H1 (cell line): ENCODE measurements at regions not wholly inside any gene's neighbourhood (a gene's known extent, or its start where the extent isn't known, plus 50 kb on each side); places are given as distances from the start of the nearest gene placed in this dataset.

Source experiments
- CTCF ChIA-PET: fragments of 300-600 bp; sonication (Branson Sonifier 250); formaldehyde crosslinking; loops from one replicate; lab custom pipeline; 2021; ENCODE audit not compliant: partially characterized antibody; lab: Charles Lee
- POLR2A ChIA-PET: fragments of 300-600 bp; sonication (Branson Sonifier 250); formaldehyde crosslinking; loops from one replicate; lab custom pipeline; 2021; ENCODE audit warnings: inconsistent platforms; ENCODE audit not compliant: partially characterized antibody; lab: Charles Lee
- DNase-seq, 2 experiments: peaks; one replicate each; pipeline versions ENCODE4 v3.0.0 to v3.0.0-alpha.2; 2010 to 2022; ENCODE audit warnings: low spot score in 2 of 2, low read depth in 1 of 2, mixed read lengths in 1 of 2
- FAIRE-seq: peaks from 2 replicates; lab custom pipeline; 2011; peaks lifted over from hg19 to GRCh38; lab: Jason Lieb, UNC
- H2AFZ ChIP-seq: 2 replicates; pipeline ENCODE4 v1.8.1; 2012; ENCODE audit warnings: low read length, inconsistent platforms
- H2AK5ac ChIP-seq: 2 replicates; pipeline ENCODE4 v1.6.1; 2013; ENCODE audit warnings: low read depth, low read length
- H2BK120ac ChIP-seq: replicated peaks from 2 replicates; pipeline ENCODE3; 2013; ENCODE audit warnings: low read depth, low read length, inconsistent platforms
- H2BK12ac ChIP-seq: 2 replicates; pipeline ENCODE4 v1.6.1; 2013; ENCODE audit warnings: low read depth, low read length
- H2BK15ac ChIP-seq: 2 replicates; pipeline ENCODE4 v1.6.1; 2013; ENCODE audit warnings: low read length
- H2BK20ac ChIP-seq: 2 replicates; pipeline ENCODE4 v1.6.1; 2013; ENCODE audit warnings: low read length
- H2BK5ac ChIP-seq: 2 replicates; pipeline ENCODE4 v1.6.1; 2013; ENCODE audit warnings: low read depth, low read length
- H3K14ac ChIP-seq: 2 replicates; pipeline ENCODE4 v1.6.1; 2013; ENCODE audit warnings: inconsistent platforms; ENCODE audit not compliant: insufficient read length
- H3K18ac ChIP-seq: 2 replicates; pipeline ENCODE4 v1.6.1; 2013; ENCODE audit warnings: low read length; ENCODE audit errors: extremely low read depth
- H3K23ac ChIP-seq: 2 replicates; pipeline ENCODE4 v1.6.1; 2013; ENCODE audit warnings: inconsistent platforms; ENCODE audit not compliant: insufficient read length
- H3K23me2 ChIP-seq: 2 replicates; pipeline ENCODE4 v1.6.1; 2013; ENCODE audit warnings: low read depth, low read length
- H3K27ac ChIP-seq: 2 replicates; pipeline ENCODE4 v1.6.1; 2011; ENCODE audit warnings: low read depth, low read length, inconsistent platforms
- H3K27me3 ChIP-seq, 4 experiments: replicated peaks in 1 of 4; 1 replicate in 1 of 4; 2 replicates in 3 of 4; pipeline versions ENCODE4 v1.6.1 to v1.8.1; 2011 to 2013; ENCODE audit warnings: low read length in 3 of 4, mild to moderate bottlenecking in 3 of 4, inconsistent platforms in 2 of 4, mixed read lengths in 2 of 4, moderate library complexity in 1 of 4; ENCODE audit not compliant: control insufficient read depth in 3 of 4, insufficient read depth in 3 of 4; ENCODE audit errors: extremely low read depth in 1 of 4
- H3K36me3 ChIP-seq, 4 experiments: 2 replicates each; pipeline versions ENCODE4 v1.6.1 to v1.8.1; 2011 to 2013; ENCODE audit warnings: mild to moderate bottlenecking in 4 of 4, low read length in 3 of 4, moderate library complexity in 2 of 4, control low read depth in 1 of 4, inconsistent platforms in 1 of 4; ENCODE audit not compliant: insufficient read depth in 4 of 4, control insufficient read depth in 2 of 4
- H3K4ac ChIP-seq: replicated peaks from 2 replicates; pipeline ENCODE3; 2013; ENCODE audit warnings: low read length, low read depth, mixed read lengths, inconsistent platforms; ENCODE audit not compliant: insufficient read length
- H3K4me1 ChIP-seq, 4 experiments: replicated peaks in 1 of 4; 1 replicate in 1 of 4; 2 replicates in 3 of 4; pipeline versions ENCODE4 v1.6.1 to v1.8.1; 2011 to 2013; ENCODE audit warnings: low read length in 3 of 4, inconsistent platforms in 2 of 4, mixed read lengths in 1 of 4; ENCODE audit not compliant: insufficient read depth in 4 of 4, control insufficient read depth in 3 of 4
- H3K4me2 ChIP-seq, 2 experiments: 2 replicates each; pipeline versions ENCODE4 v1.6.1 to v1.8.1; 2011 to 2013; ENCODE audit warnings: low read depth in 2 of 2, low read length in 2 of 2, control low read depth in 1 of 2, inconsistent platforms in 1 of 2, mild to moderate bottlenecking in 1 of 2; ENCODE audit not compliant: insufficient read depth in 1 of 2
- H3K4me3 ChIP-seq, 4 experiments: fragments of 200-600, 300-600 bp in 1 of 4; sonication (generic), shearing (Covaris generic), sonication (Bioruptor Twin) in 1 of 4; 2 replicates each; pipeline versions ENCODE4 v1.5.1 to v1.8.1; 2011 to 2016; ENCODE audit warnings: low read length in 4 of 4, low read depth in 3 of 4, control low read depth in 2 of 4, inconsistent platforms in 2 of 4, mild to moderate bottlenecking in 2 of 4, mixed read lengths in 1 of 4, moderate library complexity in 1 of 4; ENCODE audit not compliant: insufficient read depth in 2 of 4; ENCODE audit errors: extremely low read depth in 1 of 4
- H3K56ac ChIP-seq: replicated peaks from 2 replicates; pipeline ENCODE3; 2013; ENCODE audit warnings: low read depth, mild to moderate bottlenecking, mixed read lengths, low read length, inconsistent platforms; ENCODE audit not compliant: insufficient read length
- H3K79me1 ChIP-seq: 2 replicates; pipeline ENCODE4 v1.6.1; 2013; ENCODE audit warnings: low read depth, low read length, control low read depth
- H3K79me2 ChIP-seq, 2 experiments: 2 replicates each; pipeline versions ENCODE4 v1.6.1 to v1.8.1; 2012 to 2013; ENCODE audit warnings: low read length in 2 of 2, mild to moderate bottlenecking in 2 of 2, inconsistent platforms in 1 of 2; ENCODE audit not compliant: insufficient read depth in 2 of 2, control insufficient read depth in 1 of 2
- H3K9ac ChIP-seq, 4 experiments: replicated peaks in 1 of 4; 1 replicate in 1 of 4; 2 replicates in 3 of 4; pipeline versions ENCODE4 v1.6.1 to v1.8.1; 2011 to 2013; ENCODE audit warnings: low read depth in 3 of 4, low read length in 3 of 4, control low read depth in 2 of 4, mild to moderate bottlenecking in 2 of 4, moderate library complexity in 2 of 4, inconsistent platforms in 1 of 4; ENCODE audit errors: extremely low read depth in 1 of 4
- H3K9me3 ChIP-seq, 2 experiments: 2 replicates each; pipeline versions ENCODE4 v1.6.1 to v1.8.1; 2012 to 2013; ENCODE audit warnings: mild to moderate bottlenecking in 2 of 2, moderate library complexity in 2 of 2, control low read depth in 1 of 2, inconsistent platforms in 1 of 2, low read depth in 1 of 2, low read length in 1 of 2, mixed read lengths in 1 of 2; ENCODE audit not compliant: insufficient read depth in 2 of 2
- H4K20me1 ChIP-seq, 2 experiments: replicated peaks in 1 of 2; 2 replicates each; pipeline versions ENCODE3 to v1.8.1; 2011 to 2013; ENCODE audit warnings: inconsistent platforms in 2 of 2, low read length in 2 of 2, mild to moderate bottlenecking in 1 of 2; ENCODE audit not compliant: insufficient read depth in 2 of 2, control insufficient read depth in 1 of 2
- H4K5ac ChIP-seq: 2 replicates; pipeline ENCODE4 v1.6.1; 2013; ENCODE audit warnings: low read length, low read depth, mixed read lengths, inconsistent platforms; ENCODE audit not compliant: insufficient read length
- H4K8ac ChIP-seq: 2 replicates; pipeline ENCODE4 v1.8.0; 2013; ENCODE audit warnings: mild to moderate bottlenecking, moderate library complexity, low read length, inconsistent platforms; ENCODE audit not compliant: insufficient read depth; ENCODE audit errors: extremely low read depth
- H4K91ac ChIP-seq: replicated peaks from 2 replicates; pipeline ENCODE3; 2013; ENCODE audit warnings: low read length, mixed read lengths, inconsistent platforms; ENCODE audit not compliant: insufficient read length
- CHD2 ChIP-seq: IDR thresholded peaks from 2 replicates; pipeline ENCODE4 v1.6.1; 2012; ENCODE audit warnings: low read length, improper control_type of control experiment
- CTBP2 ChIP-seq: IDR thresholded peaks from 2 replicates; pipeline ENCODE4 v1.7.0; 2011; ENCODE audit warnings: borderline replicate concordance, mild to moderate bottlenecking, moderate library complexity, mixed read lengths, low read length; ENCODE audit not compliant: insufficient read depth, insufficient read length
- EGR1 ChIP-seq: IDR thresholded peaks from 2 replicates; pipeline ENCODE4 v1.6.1; 2011; ENCODE audit warnings: low read depth, low read length, borderline replicate concordance
- HDAC2 ChIP-seq, 2 experiments: fragments of 300-600 bp in 1 of 2; sonication (generic) in 1 of 2; IDR thresholded peaks; 2 replicates each; pipeline ENCODE4 v1.6.1; 2011 to 2012; ENCODE audit warnings: low read depth in 2 of 2, low read length in 2 of 2, mild to moderate bottlenecking in 2 of 2, moderate library complexity in 2 of 2, borderline replicate concordance in 1 of 2, inconsistent platforms in 1 of 2
- SP1 ChIP-seq: IDR thresholded peaks from 2 replicates; pipeline ENCODE4 v1.6.1; 2011; ENCODE audit warnings: low read depth, low read length
- WGBS, 2 experiments: shearing (Covaris generic) in 1 of 2; methylation state at CpG; one replicate each; pipeline versions ENCODE4 v1.1.6 to v1.1.7; 2013 to 2015; ENCODE audit warnings: low lambda C conversion rate in 2 of 2, mixed read lengths in 2 of 2, inconsistent platforms in 1 of 2, low coverage in 1 of 2, missing lambda C conversion rate in 1 of 2; ENCODE audit not compliant: insufficient replicate concordance in 2 of 2, insufficient coverage in 1 of 2, insufficient read length in 1 of 2; ENCODE audit errors: extremely low coverage in 1 of 2, missing lambda C conversion rate in 1 of 2; 5-methylcytosine and 5-hydroxymethylcytosine counted together

DNA sequence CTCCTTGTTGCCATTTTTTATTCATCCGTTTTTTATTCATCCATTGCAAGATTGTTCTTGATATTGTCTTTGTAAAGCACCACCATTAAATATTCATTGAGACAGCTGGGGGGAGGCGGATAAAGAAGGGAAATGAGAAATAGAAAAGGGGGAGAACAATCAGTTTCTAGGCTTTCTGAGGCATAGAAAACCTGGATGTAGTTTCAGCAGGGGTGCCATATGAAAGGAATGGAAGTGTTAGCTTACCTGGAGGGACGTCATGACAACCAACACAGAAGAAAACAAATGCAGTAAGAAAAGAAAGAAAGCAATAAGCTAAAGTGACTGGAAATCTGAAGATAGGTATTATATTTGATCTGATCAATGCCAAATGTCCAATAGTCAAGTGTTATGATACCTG is 276.1 kb downstream of the GASK1B start:
- H3K18ac ChIP-seq: no peak overlapping the region
- no peak overlapping the region for H2BK12ac ChIP-seq
- no peak overlapping the region for H3K9ac ChIP-seq
- no peaks in the 10 kb centered on the region for H3K23me2 ChIP-seq
- H3K56ac ChIP-seq: no peak overlapping the region
- H3K27me3 ChIP-seq: no peaks in the 10 kb centered on the region
- no peak overlapping the region for H2BK20ac ChIP-seq
- peak; percentile 55 for FAIRE-seq
- TF ChIP-seq EGR1 (no peak), CTBP2 (no peak), HDAC2 (IDR thresholded peaks at IDR 0.05; ENCODE audit: borderline replicate concordance in 1 of 2, low read depth in 2 of 2, low read length in 2 of 2) (no peak), SP1 (peak; percentile 56; the same call in 1 of the 2 replicates), CHD2 (no peak)
- TF ChIP-seq, all 59 proteins: peak for 1
- Histone ChIP-seq H2BK120ac (no peak overlapping the region), H2AFZ (no peak overlapping the region), H3K79me1 (no peaks in the 10 kb centered on the region), H3K23ac (no peak overlapping the region), H4K91ac (no peak overlapping the region), H3K4me2 (no peak overlapping the region), H4K20me1 (no peaks in the 10 kb centered on the region), H4K8ac (no peak overlapping the region), H3K79me2 (no peaks in the 10 kb centered on the region), H2BK5ac (no peak overlapping the region), H3K14ac (no peak overlapping the region), H2BK15ac (no peak overlapping the region), H3K27ac (no peak overlapping the region), H3K4me1 (peaks cover 0 to 4% (median 0%) of the 10 kb centered on the region in 4 experiments; a peak in 2 of 7 replicates), H3K4ac (no peak overlapping the region), H3K9me3 (no peaks in the 10 kb centered on the region), H3K4me3 (no peak overlapping the region), H2AK5ac (no peak overlapping the region), H4K5ac (no peak overlapping the region), H3K36me3 (no peaks in the 10 kb centered on the region)
- ChIA-PET CTCF (interaction anchor here (0.7 kb wide), 1 partner anchor 382 kb away, joined by 3 read pairs; no protein-coding TSS in a partner anchor), POLR2A (no interaction called here)
- WGBS, 2 experiments: 36% methylated on average over 3 of the region's 3 CpGs; no CpG with 5 or more reads in 1 of the 2 experiments
- no peak for DNase-seq
